ENCODE measurements at regions not wholly inside any gene's neighbourhood (a gene's known extent, or its start where the extent isn't known, plus 50 kb on each side); places are given as distances from the start of the nearest gene placed in this dataset.
"Not testable (repeated sequence)": the region's sequence is repeated elsewhere in the genome, so short reads cannot be mapped to it uniquely, and the experiment has no call there.

- TF ChIP-seq CTCF (IDR thresholded peaks at IDR 0.05; ENCODE audit: insufficient read depth, low read depth, low read length) = no peak
- no peak for DNase-seq (ENCODE audit: low read depth)
- ChIA-PET CTCF (no interaction called here), POLR2A (interaction anchor here (0.6 kb wide), 1 partner anchor 317 kb away, joined by 5 read pairs; no protein-coding TSS in a partner anchor)
- H3K4me3 ChIP-seq (ENCODE audit: low read depth, low read length) = no peak overlapping the region
- no peaks in the 10 kb centered on the region for H3K27me3 ChIP-seq (ENCODE audit: control insufficient read depth, insufficient read depth, low read length)
- H3K36me3 ChIP-seq (ENCODE audit: control insufficient read depth, insufficient read depth, low read length) = no peaks in the 10 kb centered on the region
These were observed 439.2 kb upstream of the KLF6 start for GRCh38 chr10:4224178-4224577.

GRCh38 chr10:4221310-4221709 is 436.3 kb upstream of the KLF6 start:
- POLR2A ChIA-PET; DNase-seq (ENCODE audit: low read depth); H3K36me3 ChIP-seq (ENCODE audit: control insufficient read depth, insufficient read depth, low read length); H3K4me3 ChIP-seq (ENCODE audit: low read depth, low read length); H3K27me3 ChIP-seq (ENCODE audit: control insufficient read depth, insufficient read depth, low read length): not testable (repeated sequence)
- CTCF ChIA-PET = interaction anchor here (0.7 to 1.0 kb wide), 2 partner anchors 77 to 437 kb away, joined by 3 read pairs; partner anchors contain the start of gene KLF6

DNA sequence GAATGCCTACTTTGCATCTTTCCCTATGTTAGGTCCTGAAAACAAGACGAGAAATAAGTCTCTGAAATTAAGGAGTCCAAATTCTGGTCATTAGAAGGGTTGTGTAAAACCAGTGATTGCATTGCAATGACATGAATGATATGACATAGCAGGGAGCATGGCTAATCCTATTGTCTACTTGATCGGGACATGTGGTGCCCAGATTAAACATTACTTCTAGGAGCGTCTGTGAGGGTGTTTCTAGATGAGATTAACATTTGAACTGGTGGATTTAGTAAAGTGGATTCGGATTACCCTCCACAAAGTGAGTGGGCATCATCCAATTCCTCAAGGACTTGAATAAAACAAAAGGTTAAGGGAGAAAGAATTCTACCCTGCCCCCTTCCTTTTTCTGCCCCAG is 434.9 kb upstream of the KLF6 start:
- CTCF ChIA-PET = no interaction called here
- Histone ChIP-seq H3K36me3 (ENCODE audit: control insufficient read depth, insufficient read depth, low read length) (no peaks in the 10 kb centered on the region), H3K4me3 (ENCODE audit: low read depth, low read length) (no peak overlapping the region), H3K27me3 (ENCODE audit: control insufficient read depth, insufficient read depth, low read length) (no peaks in the 10 kb centered on the region)
- POLR2A ChIA-PET = no interaction called here
- no peak for TF ChIP-seq CTCF (IDR thresholded peaks at IDR 0.05; ENCODE audit: insufficient read depth, low read depth, low read length)
- DNase-seq (ENCODE audit: low read depth) = no peak

GRCh38 chr10:4217653-4218052 is 432.6 kb upstream of the KLF6 start:
- POLR2A ChIA-PET = no interaction called here
- no peak for DNase-seq (ENCODE audit: low read depth)
- no peaks in the 10 kb centered on the region for H3K36me3 ChIP-seq (ENCODE audit: control insufficient read depth, insufficient read depth, low read length)
- no peaks in the 10 kb centered on the region for H3K27me3 ChIP-seq (ENCODE audit: control insufficient read depth, insufficient read depth, low read length)
- no peak overlapping the region for H3K4me3 ChIP-seq (ENCODE audit: low read depth, low read length)
- CTCF ChIA-PET = no interaction called here
- no peak for TF ChIP-seq CTCF (IDR thresholded peaks at IDR 0.05; ENCODE audit: insufficient read depth, low read depth, low read length)

DNA sequence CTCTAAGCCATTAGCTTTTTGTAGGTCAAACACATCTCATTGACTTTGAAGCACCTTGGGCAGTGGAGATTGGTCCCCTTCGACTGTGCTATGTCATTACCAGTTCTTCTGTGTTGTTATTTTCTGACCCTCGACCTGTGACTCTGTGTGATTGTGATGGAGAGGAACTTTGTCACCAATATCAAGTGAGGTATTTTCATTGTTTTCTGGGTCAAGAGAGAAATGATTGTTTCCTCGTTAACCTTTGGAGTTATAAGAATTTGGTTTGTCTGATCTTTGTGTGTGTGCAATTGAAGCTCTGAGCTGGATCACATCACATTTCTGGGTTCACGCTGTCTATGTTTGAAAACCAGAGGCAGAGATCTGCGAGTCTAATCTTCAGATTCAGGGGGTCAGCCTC is 432.2 kb upstream of the KLF6 start:
- Histone ChIP-seq H3K4me3 (ENCODE audit: low read depth, low read length) (no peak overlapping the region), H3K27me3 (ENCODE audit: control insufficient read depth, insufficient read depth, low read length) (no peaks in the 10 kb centered on the region), H3K36me3 (ENCODE audit: control insufficient read depth, insufficient read depth, low read length) (no peaks in the 10 kb centered on the region)
- no peak for TF ChIP-seq CTCF (IDR thresholded peaks at IDR 0.05; ENCODE audit: insufficient read depth, low read depth, low read length)
- ChIA-PET POLR2A (no interaction called here), CTCF (no interaction called here)
- no peak for DNase-seq (ENCODE audit: low read depth)

GRCh38 chr10:4216726-4217125 is 431.7 kb upstream of the KLF6 start:
- H3K27me3 ChIP-seq (ENCODE audit: control insufficient read depth, insufficient read depth, low read length) = no peaks in the 10 kb centered on the region
- H3K4me3 ChIP-seq (ENCODE audit: low read depth, low read length) = no peak overlapping the region
- no peak for DNase-seq (ENCODE audit: low read depth)
- TF ChIP-seq CTCF (IDR thresholded peaks at IDR 0.05; ENCODE audit: insufficient read depth, low read depth, low read length) = no peak
- POLR2A ChIA-PET = no interaction called here
- CTCF ChIA-PET = no interaction called here
- no peaks in the 10 kb centered on the region for H3K36me3 ChIP-seq (ENCODE audit: control insufficient read depth, insufficient read depth, low read length)
